Skin of body (tissue), 1 donor: ENCODE measurements at regions not wholly inside any gene's neighbourhood (a gene's known extent, or its start where the extent isn't known, plus 50 kb on each side); places are given as distances from the start of the nearest gene placed in this dataset.

Experiments used
- DNase-seq: peaks from one replicate; lab custom pipeline; 2025; lab: John Stamatoyannopoulos, UW

DNA sequence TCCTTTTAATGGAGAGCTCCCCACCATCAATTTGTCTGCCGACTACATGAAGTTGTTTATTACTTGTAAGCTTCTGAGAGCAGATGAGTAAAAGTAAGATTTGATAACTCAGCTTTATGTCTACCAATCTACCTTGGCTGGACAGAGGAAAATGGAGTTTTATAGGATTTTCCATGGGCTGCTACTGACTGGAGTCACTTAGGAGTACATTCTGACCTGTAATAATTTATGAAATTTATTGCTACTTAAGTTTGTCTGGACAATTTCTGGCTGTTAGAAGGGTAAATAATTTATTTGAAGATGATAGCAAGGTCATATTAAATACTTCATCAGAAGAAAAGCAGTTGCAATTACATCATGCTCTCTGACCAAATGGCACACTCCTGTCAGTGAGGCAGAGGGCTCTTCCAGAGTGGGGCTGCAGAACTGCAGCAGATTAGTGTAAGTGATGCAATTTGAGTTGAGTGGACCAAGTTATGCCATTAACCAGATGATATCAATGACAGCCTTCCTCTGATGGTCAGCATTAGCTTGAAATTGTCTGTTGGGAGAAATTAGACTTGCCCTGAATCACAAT lies 736.7 kb upstream of the PTBP2 start:
- DNase-seq: no peak

DNA sequence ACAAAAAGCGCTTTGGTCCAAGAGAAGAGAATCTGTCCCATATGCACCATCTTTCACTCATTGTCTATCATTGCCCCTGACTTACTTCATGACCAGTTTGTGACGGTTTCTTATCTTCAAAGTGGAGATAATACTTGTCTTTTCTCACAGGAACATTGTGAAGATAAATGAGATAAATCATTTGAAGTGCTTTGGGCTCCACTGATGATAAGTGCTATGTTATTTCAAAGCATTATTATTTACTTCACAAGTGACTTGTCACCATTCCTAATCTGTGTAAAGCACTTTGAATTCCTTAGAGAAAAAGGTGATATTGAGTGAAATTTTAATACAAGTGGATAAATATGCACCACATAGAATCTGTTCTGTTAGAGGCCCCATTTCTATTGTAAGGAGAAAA lies 731.6 kb upstream of the PTBP2 start:
- no peak for DNase-seq

DNA sequence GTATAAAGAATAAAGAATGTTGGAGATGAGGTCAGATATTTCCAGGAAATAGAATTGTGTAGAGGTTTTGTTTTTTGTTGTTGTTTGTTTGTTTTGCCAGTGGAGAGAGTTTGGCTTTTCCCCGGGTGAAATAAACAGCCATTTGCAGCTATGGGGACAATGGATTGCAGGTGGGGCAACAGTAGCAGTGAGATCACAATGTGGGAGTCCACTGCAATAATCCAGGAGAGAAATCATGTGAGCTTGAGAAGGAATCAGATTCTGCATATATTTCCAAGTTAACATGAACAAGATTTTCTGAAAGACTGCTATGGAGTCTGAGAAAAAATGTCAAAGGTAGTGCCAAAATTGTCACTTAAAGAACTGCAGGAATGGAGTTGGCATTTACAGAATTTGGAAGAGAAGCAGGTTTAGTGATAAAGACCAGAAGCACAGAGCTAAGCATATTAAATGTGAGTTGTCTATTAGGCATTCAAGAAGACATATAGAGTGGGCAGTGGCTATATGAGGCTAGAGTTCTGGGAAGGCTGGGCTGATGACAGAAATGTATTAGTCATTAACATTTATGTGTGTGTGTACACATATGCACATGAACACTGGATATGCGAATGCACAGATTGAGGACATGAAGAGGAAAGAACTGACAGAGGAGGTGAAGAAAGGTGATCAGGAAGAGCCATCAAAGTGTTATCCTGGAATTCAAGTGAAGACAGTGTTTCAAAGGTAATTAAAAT lies 729.6 kb upstream of the PTBP2 start:
- no peak for DNase-seq

DNA sequence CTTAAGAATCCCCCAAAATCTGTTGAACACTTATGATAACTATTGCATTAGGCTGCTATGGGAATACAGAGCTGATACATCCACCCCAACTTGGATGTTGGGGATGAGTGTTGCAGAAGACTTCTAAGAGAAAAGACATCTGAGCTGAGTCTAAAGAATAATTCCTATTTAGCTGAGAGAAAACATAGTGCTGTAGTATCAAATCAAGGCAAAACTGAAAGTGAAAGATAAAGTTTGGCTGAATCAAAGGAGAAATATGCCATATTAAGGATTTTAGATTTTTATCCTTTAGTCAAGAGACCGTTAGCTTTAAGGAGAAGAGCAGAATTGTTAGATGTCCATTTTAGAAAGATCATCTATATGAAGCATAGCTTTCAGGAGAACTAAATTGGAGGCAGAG lies 726.9 kb upstream of the PTBP2 start:
- DNase-seq: no peak

DNA sequence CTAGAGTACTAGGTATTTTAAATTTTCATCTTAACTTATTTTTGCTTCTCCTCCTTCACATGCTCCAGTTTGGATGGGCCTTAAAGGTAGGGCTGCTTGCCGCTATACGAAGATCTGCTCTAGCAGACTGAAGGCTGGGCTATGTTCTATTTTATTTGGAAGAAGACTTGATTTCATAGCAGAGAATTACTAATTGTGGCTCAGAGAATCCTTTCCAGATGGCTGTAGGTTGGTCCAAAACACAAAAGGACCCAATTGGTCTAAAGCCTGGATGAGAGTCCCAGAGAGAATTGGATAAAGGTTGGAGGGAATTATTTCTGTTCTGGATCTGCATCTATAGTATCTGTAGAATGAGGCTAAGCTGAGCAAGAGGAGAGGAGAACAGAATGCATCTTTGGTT lies 719.4 kb upstream of the PTBP2 start:
- no peak for DNase-seq

DNA sequence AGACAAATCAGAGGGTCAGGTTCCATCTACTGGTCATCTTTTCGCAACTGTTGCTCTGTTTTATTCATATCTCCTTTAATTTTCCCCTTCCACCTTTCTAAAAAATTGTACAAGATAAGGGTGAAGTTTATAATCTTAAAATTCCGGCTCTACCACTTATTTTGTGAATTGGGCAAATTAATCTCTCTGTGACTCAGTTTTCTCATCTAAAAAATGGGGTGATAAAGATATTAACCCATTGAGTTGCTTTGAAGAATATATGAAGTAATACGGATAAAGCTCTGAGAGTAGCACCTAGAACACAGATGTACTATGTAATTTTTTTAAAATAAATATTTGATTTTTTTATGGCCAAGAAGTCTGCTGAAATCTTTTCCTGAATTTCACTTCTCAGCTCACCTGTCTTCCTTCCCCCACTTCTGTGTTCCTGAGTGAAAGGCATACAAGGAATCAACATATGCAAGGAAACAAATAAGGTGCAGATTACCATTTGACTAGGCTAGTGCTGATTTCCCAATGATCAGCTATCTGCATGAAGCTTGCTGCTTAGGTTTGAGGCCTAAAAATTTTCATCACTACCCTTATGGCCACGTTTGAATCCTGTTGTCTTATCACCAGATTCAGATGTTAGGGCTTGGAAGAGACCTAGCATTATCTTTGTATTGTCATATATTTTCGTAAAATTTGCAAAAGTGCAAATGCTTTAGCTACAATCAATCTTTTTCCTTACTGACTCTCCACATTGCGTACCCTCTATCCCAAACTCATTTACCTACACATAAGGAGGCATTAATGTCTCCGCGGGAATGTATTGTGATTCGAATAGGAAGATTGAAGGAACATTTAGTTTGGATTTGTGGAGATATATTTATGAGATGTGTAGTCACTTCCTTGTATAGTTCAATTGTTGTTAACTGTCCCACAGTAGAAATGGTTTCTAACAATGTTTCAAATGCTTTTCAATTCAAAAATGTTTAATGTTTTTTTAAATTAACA lies 718.3 kb upstream of the PTBP2 start:
- DNase-seq: no peak

DNA sequence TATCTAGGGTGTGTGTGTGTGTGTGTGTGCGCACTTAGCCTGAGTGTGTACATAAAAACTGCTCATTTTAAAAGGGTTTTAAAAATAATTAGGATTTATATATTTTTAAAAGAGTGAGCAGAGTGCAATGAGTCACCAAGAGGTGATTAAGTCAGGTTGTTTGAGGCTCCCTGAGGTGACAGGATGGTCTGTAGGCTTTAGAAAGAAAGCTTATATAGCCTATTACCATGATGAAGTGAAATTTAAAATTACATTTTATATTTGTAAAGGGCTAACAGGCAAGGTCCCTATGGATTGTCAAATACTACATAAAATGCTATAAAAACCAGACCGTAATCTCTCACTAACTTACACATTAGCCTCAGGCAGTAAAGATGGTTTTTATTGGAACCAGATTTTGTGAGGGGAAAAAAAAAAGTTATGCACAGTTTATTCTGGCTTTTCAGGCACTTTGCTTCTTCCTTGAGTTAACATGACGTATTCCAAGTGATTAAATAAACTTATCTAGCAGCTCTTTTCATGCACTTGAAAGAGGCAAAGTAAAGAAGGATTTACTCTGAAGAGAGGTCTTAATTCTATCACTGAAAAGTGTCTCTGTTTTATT lies 711.7 kb upstream of the PTBP2 start:
- DNase-seq: peak; percentile 43

DNA sequence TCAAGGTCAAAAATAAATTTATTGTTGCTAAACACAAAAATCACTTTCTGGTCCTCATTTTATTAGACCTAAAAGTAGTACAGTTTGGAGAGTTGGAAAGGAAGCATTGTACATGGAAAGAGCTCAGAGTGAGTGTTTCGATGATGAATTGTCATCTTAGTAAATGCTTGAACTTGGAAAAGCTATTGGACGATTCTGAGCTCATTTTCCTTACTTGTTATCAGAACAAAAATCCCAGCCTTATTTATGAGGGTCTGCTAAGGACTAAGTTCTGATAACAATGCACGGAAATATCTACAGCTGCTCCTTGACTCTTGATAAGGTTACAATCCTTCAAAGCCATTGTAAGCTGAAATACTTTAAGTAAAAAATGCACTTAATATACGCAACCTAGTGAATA lies 710.0 kb upstream of the PTBP2 start:
- no peak for DNase-seq

DNA sequence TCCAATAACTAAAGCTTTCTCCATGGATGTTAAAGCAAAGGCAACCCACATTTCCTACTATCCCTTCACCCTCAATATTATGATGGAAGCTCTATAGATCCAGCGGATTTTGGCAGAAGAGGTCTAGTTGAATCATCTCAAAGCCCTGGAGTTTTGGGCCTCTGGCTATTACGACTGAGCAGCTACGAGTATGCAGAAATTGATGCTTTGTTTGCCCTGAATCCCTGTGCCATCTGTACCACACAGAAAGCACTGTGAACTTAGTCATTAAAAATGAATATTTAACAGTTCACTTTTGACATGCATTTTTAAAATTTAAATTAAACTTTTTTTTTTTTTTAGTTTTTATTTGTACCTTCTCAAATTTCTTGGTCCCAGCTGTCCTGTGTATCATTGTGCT lies 705.4 kb upstream of the PTBP2 start:
- DNase-seq: no peak

DNA sequence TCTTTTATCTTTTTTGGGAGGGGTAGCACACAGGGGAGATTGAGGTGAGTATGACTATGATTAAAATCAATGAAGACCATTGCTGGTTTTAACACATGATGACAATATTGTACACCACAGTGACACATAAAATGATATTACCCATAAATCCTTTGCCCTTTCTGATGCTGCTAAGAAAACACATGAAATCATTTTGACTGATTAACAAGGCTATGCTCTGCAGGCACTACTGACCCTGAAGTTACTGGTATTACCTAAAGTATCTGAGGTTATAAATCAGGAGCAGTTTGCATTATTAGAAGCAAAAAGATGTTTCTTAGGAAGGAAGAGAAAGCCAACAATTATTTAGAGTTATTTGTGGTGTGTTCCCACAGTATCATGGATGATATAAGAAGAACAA lies 701.2 kb upstream of the PTBP2 start:
- no peak for DNase-seq

DNA sequence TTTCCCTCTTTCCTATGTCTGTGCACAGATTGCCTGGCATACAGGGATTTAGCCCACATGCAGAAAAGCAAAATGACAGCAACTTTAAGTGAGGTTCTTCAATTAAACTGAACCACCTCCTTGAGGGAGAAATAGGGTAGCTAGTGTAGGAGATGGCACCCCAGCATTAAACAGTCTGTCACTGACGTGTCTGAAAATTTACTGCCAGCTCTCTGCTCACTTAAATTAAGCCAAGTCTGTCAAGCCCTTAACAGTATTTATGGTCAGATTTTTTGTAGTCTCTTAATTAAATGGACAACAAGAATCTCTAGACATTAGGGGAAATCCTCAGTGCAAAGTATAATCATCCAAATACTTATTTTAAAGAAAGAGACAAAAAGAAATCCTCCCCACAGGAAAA lies 696.5 kb upstream of the PTBP2 start:
- DNase-seq: no peak

DNA sequence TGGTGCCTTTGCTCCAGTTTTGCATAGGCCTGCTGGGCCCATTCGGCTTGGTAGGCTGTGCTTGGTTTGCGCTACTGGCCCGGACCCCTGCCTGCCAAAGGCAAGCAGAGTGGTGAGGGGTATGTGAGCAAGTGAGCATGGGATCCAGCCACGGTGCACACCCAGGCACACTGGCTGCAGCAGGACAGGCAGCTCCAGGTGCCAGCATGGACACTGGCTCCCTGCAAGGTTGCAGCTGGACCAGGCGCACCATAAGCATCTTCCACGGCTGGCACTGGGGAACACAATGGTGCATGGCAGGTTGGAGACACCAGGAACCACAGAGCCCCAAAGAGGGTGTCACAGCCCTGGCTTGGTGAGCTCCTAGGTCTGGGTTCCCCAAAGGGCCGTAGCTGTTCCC lies 693.5 kb upstream of the PTBP2 start:
- no peak for DNase-seq

DNA sequence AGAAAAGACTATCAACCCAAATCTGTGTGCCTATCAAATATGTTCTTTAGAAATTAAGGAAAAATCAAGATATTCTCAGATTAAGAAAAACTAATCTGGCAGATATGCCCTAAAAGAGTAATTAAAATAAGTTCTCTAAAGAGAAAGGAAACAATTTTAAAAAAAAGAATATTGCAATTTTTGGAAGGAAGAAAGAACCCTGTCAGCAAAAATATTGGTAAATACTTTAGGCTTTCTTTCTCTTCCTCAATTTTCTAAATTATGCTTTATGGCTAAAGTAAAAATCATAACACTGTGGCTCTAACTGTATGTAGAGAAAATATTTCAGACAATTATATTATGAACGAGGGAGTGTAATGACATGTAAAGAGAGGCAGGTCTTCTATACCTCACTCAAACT lies 691.3 kb upstream of the PTBP2 start:
- DNase-seq: no peak

DNA sequence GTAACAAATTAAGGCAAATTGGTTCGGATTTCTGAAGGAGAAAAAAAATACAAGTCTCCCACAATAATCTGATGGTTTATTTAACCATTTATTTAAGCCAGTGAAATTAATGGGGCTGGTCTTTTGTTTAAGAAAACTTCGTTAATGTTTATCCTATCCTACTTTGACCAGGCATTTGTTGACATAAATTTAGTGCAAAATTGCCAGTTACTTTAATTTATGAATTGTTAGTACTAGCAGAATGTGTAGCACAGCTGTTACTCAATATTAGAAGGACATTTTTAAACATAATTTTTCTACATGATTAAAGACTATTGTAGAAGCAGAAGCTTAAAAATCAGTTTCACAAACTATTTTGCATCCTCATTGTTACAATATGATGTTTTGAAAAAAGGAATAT lies 687.6 kb upstream of the PTBP2 start:
- no peak for DNase-seq

DNA sequence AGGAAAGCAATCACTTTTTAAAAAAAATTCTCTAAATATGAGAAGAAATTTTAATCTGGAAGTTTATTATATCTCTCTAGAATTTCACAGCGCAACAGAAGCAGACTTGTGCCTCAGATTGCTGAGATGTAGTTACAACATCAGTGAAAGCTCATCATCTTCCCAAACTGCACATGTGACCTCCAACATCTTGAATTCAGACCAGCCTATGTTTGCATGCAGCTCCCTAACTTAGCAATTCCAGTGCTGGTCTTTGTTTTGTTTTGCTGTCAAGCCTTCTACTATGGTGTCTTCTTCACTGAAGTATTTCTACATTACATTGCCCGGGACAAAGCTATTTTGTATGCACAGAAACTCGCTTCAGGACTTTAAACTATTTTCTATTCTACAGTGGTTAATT lies 684.8 kb upstream of the PTBP2 start:
- DNase-seq: no peak

DNA sequence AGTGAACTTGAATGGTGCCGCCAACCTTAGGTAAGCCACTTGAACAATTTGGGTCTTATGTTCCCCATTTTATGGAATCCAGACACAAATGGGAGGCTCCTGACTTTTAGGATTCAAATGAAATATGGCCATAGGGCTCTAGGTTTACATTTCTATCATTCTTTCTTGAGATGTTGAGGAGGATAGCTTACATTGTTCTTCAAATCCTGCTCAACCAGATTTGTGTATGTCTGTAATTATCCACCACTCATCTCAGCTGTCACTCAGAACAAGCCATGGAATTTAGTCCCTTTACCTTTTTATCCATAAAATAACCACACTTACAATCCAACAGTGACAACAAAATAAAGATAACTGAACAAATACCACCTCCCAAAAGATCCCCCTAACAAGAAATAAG lies 682.9 kb upstream of the PTBP2 start:
- DNase-seq: no peak

DNA sequence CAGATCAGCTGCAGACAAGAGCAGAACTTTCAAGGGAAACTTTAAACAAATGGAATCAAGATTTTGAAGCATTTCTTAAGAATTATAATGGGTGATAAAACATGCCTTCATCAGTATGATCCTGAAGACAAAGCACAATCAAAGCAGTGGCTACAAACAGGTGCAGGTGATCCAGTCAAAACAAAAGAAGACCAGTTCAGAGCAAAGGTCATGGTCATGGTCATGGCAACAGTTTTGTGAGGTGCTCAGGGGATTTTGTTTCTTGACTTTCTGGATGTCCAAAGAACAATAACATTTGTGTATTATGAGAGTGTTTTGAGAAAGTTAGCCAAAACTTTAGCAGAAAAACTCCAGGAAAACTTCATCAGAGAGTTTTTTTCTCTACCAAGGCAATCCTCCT lies 681.7 kb upstream of the PTBP2 start:
- no peak for DNase-seq

DNA sequence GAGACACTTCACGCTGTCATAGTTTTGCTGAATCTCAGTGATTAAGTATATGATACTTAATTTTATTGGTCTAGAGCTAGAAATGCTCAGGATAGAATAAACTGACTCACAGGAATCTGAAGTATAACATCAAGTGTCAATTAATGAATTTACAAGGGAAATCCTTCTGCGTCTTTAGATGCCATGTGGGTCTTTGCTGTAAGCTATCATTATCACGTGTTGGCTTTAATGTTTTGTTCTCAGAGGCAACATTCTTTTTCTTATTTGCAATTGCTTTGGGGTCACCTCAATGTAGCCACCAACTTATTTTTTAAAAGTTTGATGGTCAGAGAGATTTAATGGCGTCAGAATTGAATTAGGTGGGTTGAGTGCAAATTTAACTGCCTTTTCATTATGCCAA lies 680.1 kb upstream of the PTBP2 start:
- DNase-seq: no peak

DNA sequence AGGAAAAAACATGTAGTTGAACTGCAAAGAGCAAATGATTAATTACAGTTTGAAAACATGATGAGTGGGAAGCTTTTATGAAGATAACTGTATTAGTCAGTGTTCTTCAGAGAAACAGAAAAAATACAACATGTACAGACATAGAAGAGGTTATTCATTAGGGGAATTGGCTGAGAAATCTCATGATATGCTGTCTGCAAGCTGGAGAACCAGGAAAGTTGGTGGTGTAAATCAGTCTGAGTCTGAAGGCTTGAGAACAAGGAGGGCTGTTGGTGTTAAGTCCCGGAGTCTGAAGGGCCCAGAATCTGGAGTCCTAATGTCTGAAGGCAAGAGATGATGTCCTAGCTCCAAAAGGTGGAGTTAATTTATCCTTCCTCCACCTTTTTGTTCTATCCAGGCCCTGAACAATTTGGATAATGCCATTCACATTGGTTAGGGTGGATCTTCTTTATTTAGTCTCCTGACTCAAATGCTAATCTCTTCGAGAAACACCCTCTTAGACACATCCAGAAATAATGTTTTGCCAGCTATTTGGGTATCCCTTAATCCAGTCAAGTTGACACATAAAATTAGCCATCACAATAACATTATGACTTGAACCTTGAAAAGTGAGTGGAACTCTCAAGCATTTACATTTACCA lies 672.9 kb upstream of the PTBP2 start:
- DNase-seq: no peak

DNA sequence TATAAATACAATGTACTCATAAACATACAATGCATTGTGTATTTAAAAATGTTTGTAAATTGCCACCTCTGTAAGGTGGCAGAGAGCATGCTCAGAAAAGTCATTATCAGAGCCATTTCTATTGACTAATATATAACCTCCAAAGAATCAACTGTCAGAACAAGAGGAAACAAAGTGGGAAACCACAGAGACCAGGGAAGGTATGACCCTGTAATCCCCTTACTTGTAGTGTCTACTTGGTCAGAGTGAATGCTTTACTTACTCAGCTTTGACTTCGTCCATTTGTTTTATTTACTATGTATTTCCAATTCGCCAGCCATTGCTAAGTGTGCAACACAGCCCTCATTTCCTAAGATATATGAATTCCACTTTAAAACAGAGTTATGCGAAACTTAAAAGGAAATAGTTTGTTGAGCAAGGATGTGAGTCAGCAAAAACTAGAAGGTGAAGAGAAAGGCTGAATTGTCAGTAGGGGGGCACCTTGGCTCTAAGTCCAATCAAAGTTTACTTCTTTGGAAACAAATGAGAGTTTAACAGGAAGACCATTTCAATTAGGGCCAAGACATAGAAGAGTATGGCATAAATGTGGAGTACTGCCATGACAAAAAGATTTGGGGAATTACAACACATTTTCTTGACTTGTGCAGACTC lies 671.7 kb upstream of the PTBP2 start:
- no peak for DNase-seq

DNA sequence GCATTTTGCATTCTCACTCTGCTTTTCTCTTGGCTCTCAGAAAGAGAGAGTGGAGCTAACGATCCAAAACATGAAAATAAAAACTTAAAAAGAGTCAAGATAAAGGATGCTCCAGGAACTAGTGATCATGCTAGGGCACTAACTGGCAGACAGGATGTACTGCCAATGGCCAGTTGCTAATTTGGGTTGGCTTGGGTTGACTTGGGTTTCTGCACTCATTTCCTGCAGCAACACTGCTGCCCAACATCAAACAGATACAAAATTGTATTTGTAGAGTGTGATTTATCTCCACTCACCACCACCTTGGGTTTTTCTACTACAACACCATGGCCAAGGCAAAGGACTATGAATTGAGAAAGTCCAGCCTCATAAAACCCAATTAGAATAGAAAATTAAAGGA lies 662.3 kb upstream of the PTBP2 start:
- DNase-seq: no peak
